SK-N-SH (cell line): ENCODE measurements at regions not wholly inside any gene's neighbourhood (a gene's known extent, or its start where the extent isn't known, plus 50 kb on each side); places are given as distances from the start of the nearest gene placed in this dataset.

Experiments used
- CTCF ChIA-PET: fragments of 300-600, 350-600 bp; formaldehyde crosslinking; extraction: SDS; loops from one replicate; lab custom pipeline; 2021; lab: Yijun Ruan, JAX
- POLR2A ChIA-PET: fragments of 350-600 bp; sonication (Branson Sonifier 250); formaldehyde crosslinking; extraction: SDS; loops from one replicate; lab custom pipeline; 2020; ENCODE audit warnings: antibody characterized with exemption, inconsistent platforms; lab: Yijun Ruan, JAX
- DNase-seq: peaks from one replicate; pipeline ENCODE4 v3.0.0; 2012
- H2AFZ ChIP-seq: fragments of 200-600 bp; sonication (generic); 2 replicates; pipeline ENCODE4 v1.8.1; 2016; ENCODE audit warnings: antibody characterized with exemption, mild to moderate bottlenecking, low read depth
- H3F3A ChIP-seq: fragments of 200-600 bp; sonication (generic); replicated peaks from 2 replicates; pipeline ENCODE3; 2016; ENCODE audit warnings: antibody characterized with exemption, mild to moderate bottlenecking; ENCODE audit not compliant: insufficient read depth
- H3K27ac ChIP-seq, 2 experiments: fragments of 200-500 bp in 1 of 2; fragments of 200-600 bp in 1 of 2; sonication (Bioruptor generic) in 1 of 2; sonication (generic), shearing (Covaris generic) in 1 of 2; 2 replicates each; pipeline versions ENCODE4 v1.5.1 to v1.6.1; 2014 to 2016; ENCODE audit warnings: low read depth in 2 of 2, inconsistent platforms in 1 of 2, low read length in 1 of 2, mild to moderate bottlenecking in 1 of 2, mixed read lengths in 1 of 2
- H3K27me3 ChIP-seq: fragments of 200-600 bp; sonication (generic), shearing (Covaris generic); 2 replicates; pipeline ENCODE4 v1.6.1; 2016; ENCODE audit warnings: mixed run types; ENCODE audit not compliant: insufficient read depth
- H3K36me3 ChIP-seq, 2 experiments: fragments of 200-500 bp in 1 of 2; fragments of 200-600 bp in 1 of 2; sonication (Bioruptor generic) in 1 of 2; sonication (generic) in 1 of 2; replicated peaks in 1 of 2; 2 replicates each; pipeline versions ENCODE3 to v1.5.1; 2014 to 2016; ENCODE audit warnings: low read length in 1 of 2, mild to moderate bottlenecking in 1 of 2; ENCODE audit not compliant: insufficient read depth in 2 of 2, control insufficient read depth in 1 of 2
- H3K4me1 ChIP-seq, 2 experiments: fragments of 200-500 bp in 1 of 2; fragments of 200-600 bp in 1 of 2; sonication (Bioruptor generic) in 1 of 2; sonication (generic), shearing (Covaris generic) in 1 of 2; 2 replicates each; pipeline versions ENCODE4 v1.5.1 to v1.6.1; 2014 to 2016; ENCODE audit warnings: low read depth in 1 of 2, low read length in 1 of 2, mixed run types in 1 of 2; ENCODE audit not compliant: insufficient read depth in 2 of 2, control insufficient read depth in 1 of 2
- H3K4me2 ChIP-seq: fragments of 200-600 bp; sonication (generic), shearing (Covaris generic); 2 replicates; pipeline ENCODE4 v1.6.1; 2017; ENCODE audit warnings: mixed run types
- H3K4me3 ChIP-seq, 2 experiments: fragments of 200-500 bp in 1 of 2; fragments of 200-600 bp in 1 of 2; sonication (Bioruptor generic) in 1 of 2; sonication (generic), shearing (Covaris generic) in 1 of 2; 2 replicates each; pipeline versions ENCODE4 v1.5.1 to v1.8.1; 2014 to 2016; ENCODE audit warnings: low read depth in 2 of 2, inconsistent platforms in 1 of 2, low read length in 1 of 2, mild to moderate bottlenecking in 1 of 2, mixed read lengths in 1 of 2, moderate library complexity in 1 of 2
- H3K79me2 ChIP-seq: fragments of 200-600 bp; sonication (generic); 2 replicates; pipeline ENCODE4 v1.8.1; 2017; ENCODE audit warnings: mild to moderate bottlenecking; ENCODE audit not compliant: insufficient read depth
- H3K9ac ChIP-seq: fragments of 200-600 bp; sonication (generic); 2 replicates; pipeline ENCODE4 v1.6.1; 2017; ENCODE audit warnings: mixed run types
- H3K9me2 ChIP-seq: fragments of 200-600 bp; sonication (generic); 2 replicates; pipeline ENCODE4 v1.6.1; 2017; ENCODE audit warnings: mixed run types
- H3K9me3 ChIP-seq: fragments of 200-600 bp; sonication (generic); 2 replicates; pipeline ENCODE4 v1.6.1; 2017; ENCODE audit warnings: mixed run types, mild to moderate bottlenecking, moderate library complexity
- H4K20me1 ChIP-seq: fragments of 200-600 bp; sonication (generic); 2 replicates; pipeline ENCODE4 v1.6.1; 2017; ENCODE audit warnings: mild to moderate bottlenecking, mixed run types; ENCODE audit not compliant: insufficient read depth
- EP300 ChIP-seq, 2 experiments: IDR thresholded peaks; 2 replicates each; pipeline versions ENCODE4 v1.4.0 to v1.6.1; 2012; ENCODE audit warnings: borderline replicate concordance in 1 of 2, low read depth in 1 of 2, low read length in 1 of 2
- EZH2phosphoT487 ChIP-seq: fragments of 200-600 bp; sonication (generic); IDR thresholded peaks from 2 replicates; pipeline ENCODE4 v1.6.1; 2017; ENCODE audit warnings: low read depth, mixed run types, mild to moderate bottlenecking, antibody characterized with exemption, moderate library complexity, borderline replicate concordance
- FOXJ3 ChIP-seq: sonication (generic); formaldehyde crosslinking; IDR thresholded peaks from 2 replicates; pipeline ENCODE4 v1.5.1; 2020; ENCODE audit warnings: mild to moderate bottlenecking, missing genetic modification reagents
- IRF3 ChIP-seq: fragments of 150-350 bp; IDR thresholded peaks from 2 replicates; pipeline ENCODE4 v1.6.1; 2016; ENCODE audit warnings: mild to moderate bottlenecking, low read depth, low read length
- JUND ChIP-seq: IDR thresholded peaks from 2 replicates; pipeline ENCODE4 v1.4.0; 2012
- MEF2A ChIP-seq: IDR thresholded peaks from 2 replicates; pipeline ENCODE4 v1.4.0; 2012; ENCODE audit warnings: low read depth, borderline replicate concordance
- NFIC ChIP-seq: IDR thresholded peaks from 2 replicates; pipeline ENCODE4 v1.4.0; 2012; ENCODE audit warnings: borderline replicate concordance
- RXRA ChIP-seq: IDR thresholded peaks from 2 replicates; pipeline ENCODE4 v1.4.0; 2012; ENCODE audit warnings: low read depth, mild to moderate bottlenecking, borderline replicate concordance
- SIN3A ChIP-seq: IDR thresholded peaks from 2 replicates; pipeline ENCODE4 v1.6.1; 2012; ENCODE audit warnings: low read depth, mild to moderate bottlenecking, low read length, moderate library complexity, borderline replicate concordance
- SMC3 ChIP-seq: IDR thresholded peaks from 2 replicates; pipeline ENCODE4 v1.6.1; 2012; ENCODE audit warnings: low read depth, low read length, improper control_type of control experiment
- YY1 ChIP-seq: IDR thresholded peaks from 2 replicates; pipeline ENCODE4 v1.4.0; 2012; ENCODE audit warnings: low read depth, mild to moderate bottlenecking
- WGBS: methylation state at CpG from one replicate; pipeline ENCODE4 v1.1.6; 2017; ENCODE audit warnings: low lambda C conversion rate; 5-methylcytosine and 5-hydroxymethylcytosine counted together
- TF ChIP-seq, protein P1 (sequence below): fragments of 150-350 bp; IDR thresholded peaks from 2 replicates; pipeline ENCODE4 v1.6.1; 2017; ENCODE audit warnings: antibody characterized with exemption, low read length, low read depth, borderline replicate concordance
- TF ChIP-seq, protein P2 (sequence below): IDR thresholded peaks from 2 replicates; pipeline ENCODE4 v1.4.0; 2012; ENCODE audit warnings: low read depth

DNA sequence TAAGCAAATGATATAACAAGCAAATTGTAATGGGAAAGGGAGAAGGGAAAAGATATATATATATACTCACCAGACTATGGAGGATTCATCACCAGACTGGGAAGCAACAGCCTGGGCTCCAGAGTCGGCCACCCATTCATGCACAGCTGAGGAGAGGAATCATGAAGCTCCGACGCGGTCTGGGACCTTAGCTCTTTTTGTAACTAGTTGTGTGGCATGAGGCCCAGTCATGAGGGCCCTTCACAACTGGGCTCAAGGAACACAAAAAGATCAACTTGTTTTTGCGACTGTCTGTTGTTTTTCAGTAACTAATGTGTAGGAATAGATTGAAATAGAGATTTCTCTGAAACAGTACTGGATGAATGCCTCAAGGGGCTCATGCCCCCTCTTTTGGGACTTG is 911.2 kb downstream of the TYW1 start:
- Histone ChIP-seq H3F3A (no peaks in the 10 kb centered on the region), H3K27me3 (no peaks in the 10 kb centered on the region), H3K4me2 (no peak overlapping the region), H3K79me2 (no peaks in the 10 kb centered on the region), H3K9ac (no peak overlapping the region), H3K9me3 (no peaks in the 10 kb centered on the region), H2AFZ (no peak overlapping the region), H3K4me1 (no peaks in the 10 kb centered on the region), H3K27ac (no peak overlapping the region), H4K20me1 (no peaks in the 10 kb centered on the region), H3K36me3 (no peaks in the 10 kb centered on the region), H3K4me3 (no peak overlapping the region), H3K9me2 (no peaks in the 10 kb centered on the region)
- CTCF ChIA-PET, result interaction anchor here (0.5 kb wide), 1 partner anchor 27 kb away, joined by 3 read pairs; no protein-coding TSS in a partner anchor
- POLR2A ChIA-PET, result no interaction called here
- WGBS, result 48% methylated on average over 5 of the region's 5 CpGs
- DNase-seq, result no peak
- TF ChIP-seq, protein P1, sequence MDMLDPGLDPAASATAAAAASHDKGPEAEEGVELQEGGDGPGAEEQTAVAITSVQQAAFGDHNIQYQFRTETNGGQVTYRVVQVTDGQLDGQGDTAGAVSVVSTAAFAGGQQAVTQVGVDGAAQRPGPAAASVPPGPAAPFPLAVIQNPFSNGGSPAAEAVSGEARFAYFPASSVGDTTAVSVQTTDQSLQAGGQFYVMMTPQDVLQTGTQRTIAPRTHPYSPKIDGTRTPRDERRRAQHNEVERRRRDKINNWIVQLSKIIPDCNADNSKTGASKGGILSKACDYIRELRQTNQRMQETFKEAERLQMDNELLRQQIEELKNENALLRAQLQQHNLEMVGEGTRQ, result no peak
- TF ChIP-seq FOXJ3 (no peak), NFIC (no peak), RXRA (no peak), SMC3 (no peak), EZH2phosphoT487 (no peak)
- TF ChIP-seq, protein P2, sequence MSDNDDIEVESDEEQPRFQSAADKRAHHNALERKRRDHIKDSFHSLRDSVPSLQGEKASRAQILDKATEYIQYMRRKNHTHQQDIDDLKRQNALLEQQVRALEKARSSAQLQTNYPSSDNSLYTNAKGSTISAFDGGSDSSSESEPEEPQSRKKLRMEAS, result no peak

DNA sequence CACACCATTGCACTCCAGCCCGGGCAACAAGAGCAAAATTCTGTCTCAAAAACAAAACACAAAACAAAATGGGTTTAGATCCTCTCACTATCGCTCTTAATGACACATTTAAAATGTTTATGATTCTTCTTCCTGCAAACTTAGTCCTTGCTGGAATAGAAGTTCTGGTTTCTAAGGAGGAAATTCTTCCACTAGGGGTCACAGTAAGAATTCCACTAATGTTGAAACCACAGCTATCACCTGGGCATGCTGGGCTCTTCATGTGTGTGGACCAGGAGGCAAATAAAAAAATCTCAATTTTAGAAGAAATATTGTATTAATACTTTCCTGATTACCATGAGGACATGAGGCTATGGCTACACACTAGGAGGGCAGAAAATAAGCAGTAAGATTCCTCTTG is 915.8 kb downstream of the TYW1 start:
- WGBS, result 29% methylated on average over 2 of the region's 2 CpGs
- no peaks in the 10 kb centered on the region for H3K9me3 ChIP-seq
- CTCF ChIA-PET, result no interaction called here

More for the DNA sequence above, 915.8 kb downstream of the TYW1 start:
- Histone ChIP-seq H3K4me2 (no peak overlapping the region), H2AFZ (no peak overlapping the region), H3K79me2 (no peaks in the 10 kb centered on the region), H3K27me3 (no peaks in the 10 kb centered on the region), H3K4me1 (no peaks in the 10 kb centered on the region), H3K36me3 (no peaks in the 10 kb centered on the region), H3K4me3 (no peak overlapping the region), H3K9ac (no peak overlapping the region), H3K27ac (no peak overlapping the region), H4K20me1 (no peaks in the 10 kb centered on the region), H3F3A (no peaks in the 10 kb centered on the region), H3K9me2 (no peaks in the 10 kb centered on the region)
- no peak for DNase-seq
- POLR2A ChIA-PET, result no interaction called here
- TF ChIP-seq MEF2A, result no peak
- no peak for TF ChIP-seq EP300 (IDR thresholded peaks at IDR 0.05; ENCODE audit: borderline replicate concordance in 1 of 2, low read depth in 1 of 2, low read length in 1 of 2)
- no peak for TF ChIP-seq SIN3A
- TF ChIP-seq JUND, result no peak
- TF ChIP-seq IRF3, result no peak
- no peak for TF ChIP-seq YY1
